NT2/D1 (cell line): ENCODE measurements at regions not wholly inside any gene's neighbourhood (a gene's known extent, or its start where the extent isn't known, plus 50 kb on each side); places are given as distances from the start of the nearest gene placed in this dataset.

Experiments
- SUZ12 ChIP-seq: IDR thresholded peaks from 2 replicates; pipeline ENCODE4 v1.6.1; 2011; ENCODE audit not compliant: insufficient read length, insufficient read depth; ENCODE audit errors: extremely low read depth
- ZNF274 ChIP-seq: IDR thresholded peaks from 2 replicates; pipeline ENCODE4 v1.6.1; 2011; ENCODE audit warnings: mild to moderate bottlenecking, low read depth, low read length

GRCh38 chr3:159026510-159026909, 224.7 kb downstream of the MFSD1 start:
- no peak for TF ChIP-seq ZNF274
- no peak for TF ChIP-seq SUZ12
